ENCODE measurements at regions not wholly inside any gene's neighbourhood (a gene's known extent, or its start where the extent isn't known, plus 50 kb on each side); places are given as distances from the start of the nearest gene placed in this dataset.
"Not testable (repeated sequence)": the region's sequence is repeated elsewhere in the genome, so short reads cannot be mapped to it uniquely, and the experiment has no call there.

- no peak overlapping the region for H3K27ac ChIP-seq
- no peak for TF ChIP-seq CTCF (IDR thresholded peaks at IDR 0.05)
- no peaks in the 10 kb centered on the region for H3K4me1 ChIP-seq (ENCODE audit: control insufficient read depth in 1 of 2, insufficient read depth in 1 of 2, low read depth in 1 of 2, low read length in 1 of 2)
- H3K9me3 ChIP-seq, result no peaks in the 10 kb centered on the region
- no peak overlapping the region for H3K4me3 ChIP-seq (ENCODE audit: low read depth in 1 of 2, low read length in 1 of 2)
- H3K27me3 ChIP-seq, result no peaks in the 10 kb centered on the region
- H3K36me3 ChIP-seq, result no peaks in the 10 kb centered on the region
Observed at GRCh38 chr4:181874602-181875001, 368.6 kb upstream of the TENM3 start.

- Histone ChIP-seq H3K27ac (no peak overlapping the region), H3K27me3 (no peaks in the 10 kb centered on the region), H3K4me1 (ENCODE audit: control insufficient read depth in 1 of 2, insufficient read depth in 1 of 2, low read depth in 1 of 2, low read length in 1 of 2) (no peaks in the 10 kb centered on the region), H3K9me3 (no peaks in the 10 kb centered on the region), H3K36me3 (no peaks in the 10 kb centered on the region), H3K4me3 (ENCODE audit: low read depth in 1 of 2, low read length in 1 of 2) (no peak overlapping the region)
- TF ChIP-seq CTCF (IDR thresholded peaks at IDR 0.05), result no peak
Observed at GRCh38 chr4:181877329-181877848, 365.8 kb upstream of the TENM3 start.

- H3K27me3 ChIP-seq, result no peaks in the 10 kb centered on the region
- H3K4me1 ChIP-seq (ENCODE audit: control insufficient read depth in 1 of 2, insufficient read depth in 1 of 2, low read depth in 1 of 2, low read length in 1 of 2), result no peaks in the 10 kb centered on the region
- H3K4me3 ChIP-seq (ENCODE audit: low read depth in 1 of 2, low read length in 1 of 2), result no peak overlapping the region
- H3K27ac ChIP-seq, result no peak overlapping the region
- no peaks in the 10 kb centered on the region for H3K9me3 ChIP-seq
- TF ChIP-seq CTCF (IDR thresholded peaks at IDR 0.05), result no peak
- H3K36me3 ChIP-seq, result no peaks in the 10 kb centered on the region
Observed at GRCh38 chr4:181890031-181890430, 353.2 kb upstream of the TENM3 start.

- H3K9me3 ChIP-seq, result no peaks in the 10 kb centered on the region
- no peak overlapping the region for H3K27ac ChIP-seq
- H3K4me1 ChIP-seq (ENCODE audit: control insufficient read depth in 1 of 2, insufficient read depth in 1 of 2, low read depth in 1 of 2, low read length in 1 of 2), result no peaks in the 10 kb centered on the region
- H3K36me3 ChIP-seq, result no peaks in the 10 kb centered on the region
- H3K27me3 ChIP-seq, result no peaks in the 10 kb centered on the region
- no peak overlapping the region for H3K4me3 ChIP-seq (ENCODE audit: low read depth in 1 of 2, low read length in 1 of 2)
- TF ChIP-seq CTCF (IDR thresholded peaks at IDR 0.05), result no peak
Observed at GRCh38 chr4:181890911-181891310, 352.3 kb upstream of the TENM3 start.

- H3K27ac ChIP-seq, result no peak overlapping the region
- no peak for TF ChIP-seq CTCF (IDR thresholded peaks at IDR 0.05)
- no peak overlapping the region for H3K4me3 ChIP-seq (ENCODE audit: low read depth in 1 of 2, low read length in 1 of 2)
- H3K4me1 ChIP-seq (ENCODE audit: control insufficient read depth in 1 of 2, insufficient read depth in 1 of 2, low read depth in 1 of 2, low read length in 1 of 2), result no peaks in the 10 kb centered on the region
- no peaks in the 10 kb centered on the region for H3K36me3 ChIP-seq
- no peaks in the 10 kb centered on the region for H3K27me3 ChIP-seq
- H3K9me3 ChIP-seq, result no peaks in the 10 kb centered on the region
Observed at GRCh38 chr4:181896614-181897013, 346.6 kb upstream of the TENM3 start.

GRCh38 chr4:181897935-181898334 is 345.3 kb upstream of the TENM3 start:
- no peak for TF ChIP-seq CTCF (IDR thresholded peaks at IDR 0.05)
- H3K9me3 ChIP-seq, result no peaks in the 10 kb centered on the region
- no peaks in the 10 kb centered on the region for H3K4me1 ChIP-seq (ENCODE audit: control insufficient read depth in 1 of 2, insufficient read depth in 1 of 2, low read depth in 1 of 2, low read length in 1 of 2)
- H3K4me3 ChIP-seq (ENCODE audit: low read depth in 1 of 2, low read length in 1 of 2), result no peak overlapping the region
- no peaks in the 10 kb centered on the region for H3K36me3 ChIP-seq
- no peaks in the 10 kb centered on the region for H3K27me3 ChIP-seq
- no peak overlapping the region for H3K27ac ChIP-seq

GRCh38 chr4:181902404-181902803 is 340.8 kb upstream of the TENM3 start:
- not testable (repeated sequence) for H3K4me3 ChIP-seq (ENCODE audit: low read depth in 1 of 2, low read length in 1 of 2); H3K27me3 ChIP-seq; H3K36me3 ChIP-seq; H3K9me3 ChIP-seq; H3K27ac ChIP-seq; H3K4me1 ChIP-seq (ENCODE audit: control insufficient read depth in 1 of 2, insufficient read depth in 1 of 2, low read depth in 1 of 2, low read length in 1 of 2)
